GM19025 (cell line): ENCODE measurements at regions not wholly inside any gene's neighbourhood (a gene's known extent, or its start where the extent isn't known, plus 50 kb on each side); places are given as distances from the start of the nearest gene placed in this dataset.

Source experiments
- ATAC-seq: cut with Tn5 transposase; IDR thresholded peaks from one replicate; pipeline ENCODE4 v1.9.1; 2021; ENCODE audit warnings: mild to moderate bottlenecking, low read depth, moderate library complexity; ENCODE audit not compliant: unreplicated experiment

DNA sequence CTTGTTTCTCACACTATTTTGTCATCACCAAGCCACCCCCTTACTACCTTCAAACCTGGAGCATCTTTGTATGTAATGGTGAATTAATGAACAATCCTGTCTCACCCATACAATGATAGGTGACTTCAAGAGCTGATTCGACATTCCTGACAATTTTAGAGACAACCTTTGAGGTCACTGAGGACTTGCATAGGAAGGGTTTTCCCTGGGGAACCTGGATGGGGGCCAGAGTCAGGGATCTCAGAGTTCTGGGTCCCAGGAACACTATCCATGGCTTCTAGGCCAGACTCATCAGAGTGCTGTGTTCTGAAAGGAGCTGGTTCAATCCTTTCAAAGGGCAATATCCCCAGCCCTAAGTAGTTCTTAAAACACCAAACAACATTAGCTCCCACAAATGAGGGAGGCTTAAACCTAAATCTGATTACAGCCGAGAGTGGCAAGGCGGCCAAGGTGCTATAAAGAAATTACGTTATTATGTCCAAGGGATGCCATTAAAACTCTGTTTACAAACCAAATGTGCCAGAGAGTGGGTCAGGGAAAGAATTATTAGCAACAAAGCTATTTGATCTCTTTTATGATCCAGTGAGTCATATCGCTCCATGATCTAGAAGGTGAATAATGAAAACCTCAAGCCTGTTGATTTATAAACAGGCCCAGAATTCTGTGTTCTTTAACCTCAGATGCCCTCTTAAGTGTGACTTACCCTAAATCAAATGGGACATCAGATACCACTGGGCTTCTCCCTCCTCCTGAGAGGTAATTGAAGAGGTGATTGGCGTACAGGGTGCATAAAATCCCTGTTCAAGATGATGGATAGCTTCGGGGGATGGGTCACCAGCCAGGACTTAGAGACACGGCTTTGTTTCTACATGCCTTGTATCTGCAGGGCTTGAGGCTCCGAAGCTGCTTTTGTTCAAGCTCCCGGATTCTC is 230.2 kb upstream of the TBX3 start:
- ATAC-seq, result no peak

DNA sequence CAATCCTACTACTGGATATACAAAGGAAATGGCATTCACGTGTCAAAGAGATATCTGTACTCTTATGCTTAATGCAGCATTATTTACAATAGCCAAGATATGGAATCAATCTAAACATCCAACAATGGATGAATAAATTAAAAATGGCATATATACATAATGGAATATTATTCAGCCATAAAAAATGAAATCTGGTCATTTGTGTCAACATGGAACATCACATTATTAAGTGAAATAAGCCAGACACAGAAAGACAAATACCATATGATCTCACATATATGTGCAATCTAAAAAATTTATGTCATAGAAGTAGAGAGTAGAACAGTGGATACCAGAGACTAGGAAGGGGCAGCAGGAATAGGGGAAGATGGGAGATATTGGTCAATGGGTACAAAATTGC is 228.8 kb upstream of the TBX3 start:
- no peak for ATAC-seq

DNA sequence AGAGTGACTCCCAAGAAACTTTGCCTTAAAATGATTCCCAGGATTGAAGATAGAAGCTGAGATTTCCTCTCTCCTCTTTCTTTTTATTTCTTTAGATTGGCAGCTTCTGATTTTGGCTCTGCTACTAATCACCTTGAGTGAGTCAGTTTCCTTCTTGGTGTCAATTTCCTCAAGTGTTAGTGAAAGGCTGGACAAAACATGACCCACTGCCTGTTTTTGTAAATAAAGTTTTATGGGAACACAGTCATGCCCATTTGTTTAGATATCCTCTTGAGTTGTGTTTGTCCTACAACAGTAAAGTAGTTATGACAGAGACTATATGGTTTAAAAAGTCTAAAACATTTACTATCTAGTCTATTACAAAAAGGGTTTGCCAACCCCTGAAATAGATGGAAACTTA is 227.2 kb upstream of the TBX3 start:
- ATAC-seq, result no peak

DNA sequence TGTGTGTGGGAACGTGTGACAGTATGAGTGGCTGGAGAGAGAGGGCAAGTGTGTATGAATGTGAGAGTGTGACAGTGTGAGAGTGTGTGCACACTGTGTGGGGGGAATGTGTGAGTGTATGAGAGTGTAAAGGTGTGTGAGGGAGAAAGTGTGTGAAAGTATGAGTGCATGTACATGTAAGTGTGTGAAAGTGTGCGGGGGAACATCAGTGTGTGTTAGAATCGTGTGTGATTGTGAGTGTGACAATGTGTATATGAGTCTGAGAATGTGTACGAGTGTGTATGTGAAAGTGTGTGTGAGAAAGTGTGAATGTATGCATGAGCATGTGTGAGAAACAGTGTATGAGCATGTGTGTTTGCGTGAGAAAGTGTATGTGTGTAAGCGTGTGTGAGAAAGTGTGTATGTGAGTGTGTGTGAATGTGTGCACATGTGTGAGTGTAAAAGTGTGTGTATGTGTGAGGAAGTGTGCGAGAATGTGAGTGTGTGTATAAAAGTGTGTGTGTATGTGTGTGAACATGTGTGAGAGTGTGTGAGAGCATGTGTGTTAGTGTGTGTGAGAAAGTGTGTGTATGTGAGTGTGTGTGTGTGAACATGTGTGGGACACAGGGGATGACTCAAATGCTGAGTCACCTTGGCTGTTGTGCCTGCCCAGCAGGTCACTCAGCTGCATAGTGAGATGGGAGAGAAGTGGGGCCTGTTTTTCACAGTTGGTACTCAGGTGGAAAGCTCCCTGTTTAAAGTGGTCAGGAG is 220.5 kb upstream of the TBX3 start:
- ATAC-seq, result no peak

DNA sequence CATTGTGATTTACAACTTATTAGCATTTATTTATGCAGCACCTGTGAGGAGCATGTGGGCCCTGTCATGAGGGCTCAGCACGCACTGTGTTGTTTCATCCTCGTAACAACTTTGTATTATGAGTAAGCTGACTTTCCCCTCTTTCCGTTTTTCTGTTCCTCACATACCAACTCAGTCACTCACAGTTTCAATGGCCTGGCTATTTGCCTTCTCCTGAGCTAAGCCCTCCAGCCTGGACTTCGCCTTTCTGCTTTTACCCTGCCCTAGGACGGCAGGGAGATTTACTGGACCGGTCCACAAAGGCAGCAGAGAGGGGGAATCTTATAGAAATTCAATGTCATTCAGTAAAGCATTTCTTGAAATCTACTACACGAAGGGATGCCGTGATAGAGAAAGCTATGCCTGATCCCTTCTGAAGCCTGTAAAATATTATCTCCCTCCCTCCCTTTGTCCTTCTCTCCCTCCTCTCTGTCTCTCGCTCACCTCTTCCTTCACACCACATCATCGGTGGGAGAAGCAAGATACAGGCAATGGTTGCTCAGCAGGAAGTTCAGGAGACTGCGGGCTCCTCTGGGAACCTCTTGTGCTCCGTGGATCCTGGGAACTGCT is 219.2 kb upstream of the TBX3 start:
- ATAC-seq, result no peak

DNA sequence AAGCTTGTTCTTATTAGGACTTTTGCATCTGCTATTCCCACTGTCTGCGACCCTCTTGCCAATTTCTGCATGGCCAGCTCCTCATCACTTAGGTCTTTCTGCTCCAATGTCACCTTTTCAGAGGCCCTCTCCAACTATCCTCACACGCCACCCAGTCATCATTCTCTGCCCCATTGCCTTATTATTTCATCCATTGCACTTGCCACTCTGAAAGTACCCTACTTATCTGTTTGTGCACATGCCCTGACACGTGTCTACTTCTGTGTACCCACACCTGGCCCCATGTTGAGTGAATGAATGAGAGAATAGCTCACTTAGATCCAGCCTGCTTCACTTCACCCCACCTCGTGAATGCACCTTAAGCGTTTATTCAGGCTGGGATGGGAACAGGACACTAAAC is 218.7 kb upstream of the TBX3 start:
- no peak for ATAC-seq

DNA sequence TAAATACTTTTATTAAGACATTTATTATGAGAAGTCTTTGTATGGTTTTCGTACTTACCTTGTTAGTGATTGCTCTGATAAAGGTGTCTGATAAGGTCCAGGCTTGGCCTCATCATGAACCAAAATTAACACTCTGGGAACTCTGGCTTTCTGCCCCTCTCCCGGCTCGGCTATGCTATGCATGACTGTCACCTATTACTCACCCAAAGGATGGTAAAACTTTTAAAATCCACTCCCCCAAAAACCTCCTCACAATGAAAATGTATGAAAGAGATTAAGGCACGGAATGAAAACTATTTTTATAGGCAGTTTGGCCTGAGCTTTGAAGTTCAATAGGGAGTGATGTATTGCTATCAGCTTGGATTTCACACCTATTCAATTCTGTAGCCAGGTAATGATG is 217.3 kb upstream of the TBX3 start:
- ATAC-seq, result no peak

DNA sequence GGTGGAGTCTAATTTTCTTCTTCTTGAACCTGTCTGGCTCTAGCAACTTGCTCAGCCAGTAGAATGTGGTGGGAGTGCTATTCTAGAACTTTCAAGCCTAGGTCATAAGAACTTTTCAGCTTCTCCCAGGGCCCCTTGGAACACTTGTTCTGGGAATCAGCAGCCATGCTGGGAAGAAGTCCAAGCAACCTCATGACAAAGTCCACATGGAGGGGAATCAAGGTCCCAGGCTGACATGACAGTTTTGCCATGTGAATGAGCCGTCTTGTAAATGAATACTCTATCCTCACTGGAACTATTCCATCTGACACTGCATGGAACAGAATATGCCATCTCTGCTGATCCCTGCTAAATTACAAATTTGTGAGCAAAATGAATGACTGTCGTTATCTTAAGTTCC is 214.2 kb upstream of the TBX3 start:
- no peak for ATAC-seq

GRCh38 chr12:114895827-114896226 is 211.9 kb upstream of the TBX3 start:
- no peak for ATAC-seq

DNA sequence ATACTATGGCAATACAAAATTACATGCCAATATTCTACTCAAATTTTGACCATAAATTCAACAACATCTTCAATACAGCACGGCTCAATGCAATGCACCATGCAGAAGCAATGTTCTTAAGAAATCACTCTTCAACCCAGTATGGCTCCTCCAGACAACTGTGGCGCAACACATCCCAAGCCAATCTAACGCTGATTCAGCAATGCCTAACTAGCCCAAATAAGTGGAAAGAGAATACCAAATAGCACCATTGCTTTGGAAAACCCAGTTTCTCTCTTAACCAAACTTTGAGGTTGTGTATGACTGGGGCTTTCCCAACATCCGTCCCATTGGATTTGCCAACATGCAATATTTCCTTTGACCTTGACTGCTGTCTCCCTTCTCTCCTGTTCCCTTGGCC is 211.1 kb upstream of the TBX3 start:
- ATAC-seq, result no peak

DNA sequence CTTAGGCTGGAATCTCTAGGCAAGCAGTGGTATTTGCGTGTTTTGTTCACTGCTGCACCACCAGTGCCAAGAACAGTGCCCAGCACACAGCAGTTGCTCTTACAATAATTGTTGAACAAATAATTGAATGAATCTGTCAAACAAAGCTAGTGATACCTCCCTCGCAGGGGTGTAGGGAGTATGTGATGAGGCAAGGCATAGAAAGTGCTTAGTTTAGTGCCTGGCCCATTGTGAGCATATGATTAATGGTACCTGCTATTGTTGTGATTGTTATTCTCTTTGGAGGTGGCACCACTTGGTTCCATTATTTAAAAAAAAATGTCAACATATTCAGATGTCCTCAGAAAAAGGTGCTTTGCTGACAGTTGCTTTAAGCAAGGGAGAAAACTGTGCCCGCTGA is 210.1 kb upstream of the TBX3 start:
- no peak for ATAC-seq

- ATAC-seq, result no peak
These were observed 205.1 kb upstream of the TBX3 start for GRCh38 chr12:114888928-114889584.

- no peak for ATAC-seq
These were observed 204.5 kb upstream of the TBX3 start for GRCh38 chr12:114888448-114888847.

GRCh38 chr12:114885501-114885900 is 201.5 kb upstream of the TBX3 start:
- no peak for ATAC-seq

DNA sequence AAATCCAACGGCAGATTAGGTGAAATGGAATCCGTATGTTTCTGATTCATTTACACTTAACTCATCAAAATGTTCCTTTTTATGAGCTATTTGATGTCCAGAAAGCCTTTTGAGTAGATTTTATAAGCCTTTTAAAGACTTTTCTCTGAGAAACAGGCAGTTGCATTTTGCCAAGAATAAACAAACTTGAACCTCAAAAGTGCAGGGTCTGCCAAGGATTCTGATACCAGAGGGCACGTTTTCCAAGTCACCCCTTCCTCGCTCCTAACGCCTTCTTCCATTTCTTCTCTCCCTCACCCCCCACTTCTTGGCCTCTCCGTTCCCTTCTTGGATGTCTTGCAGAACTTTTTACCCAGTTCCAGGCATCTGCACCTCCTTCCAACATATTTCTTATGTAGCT is 200.6 kb upstream of the TBX3 start:
- ATAC-seq, result no peak

- ATAC-seq, result no peak
These were observed 198.1 kb upstream of the TBX3 start for GRCh38 chr12:114882083-114882482.

- no peak for ATAC-seq
These were observed 195.4 kb upstream of the TBX3 start for GRCh38 chr12:114879354-114879753.

GRCh38 chr12:114878781-114879180 is 194.8 kb upstream of the TBX3 start:
- no peak for ATAC-seq

DNA sequence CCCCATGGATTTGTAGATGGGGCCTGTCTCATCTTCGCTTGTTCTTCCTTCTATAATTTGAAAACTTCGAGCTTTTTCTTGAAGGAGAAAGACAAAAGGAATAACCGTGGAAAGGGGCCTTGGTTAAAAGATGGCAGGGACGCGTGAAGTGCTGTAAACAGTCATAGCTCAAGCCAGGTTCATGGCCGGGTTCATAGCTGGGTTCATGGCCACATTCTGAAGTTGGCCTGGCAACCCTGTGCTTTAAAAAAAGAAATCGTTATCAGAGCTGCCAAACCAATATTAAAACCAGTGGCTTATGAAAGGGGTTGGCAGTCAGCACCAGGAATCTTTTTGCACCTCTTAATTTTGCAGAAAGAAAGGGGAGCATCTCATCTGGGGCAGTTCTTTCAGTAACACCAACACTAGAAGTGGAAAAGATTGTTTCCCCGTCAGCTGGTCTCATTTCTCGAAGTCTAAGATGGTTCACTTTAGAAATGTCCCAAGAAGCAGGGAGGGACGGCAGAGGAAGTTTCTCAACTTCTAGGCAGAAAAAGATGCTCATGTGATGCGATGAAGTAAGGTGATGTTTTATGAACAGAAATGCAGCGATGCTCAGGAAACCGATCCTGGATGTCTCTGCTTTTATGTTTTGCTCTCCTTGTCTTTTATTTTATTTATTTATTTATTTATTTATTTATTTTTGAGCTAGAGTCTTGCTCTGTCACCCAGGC is 193.1 kb upstream of the TBX3 start:
- no peak for ATAC-seq

- ATAC-seq, result no peak
These were observed 191.3 kb upstream of the TBX3 start for GRCh38 chr12:114875313-114875712.
